IPS DF 4.7 (cell line): ENCODE measurements at regions not wholly inside any gene's neighbourhood (a gene's known extent, or its start where the extent isn't known, plus 50 kb on each side); places are given as distances from the start of the nearest gene placed in this dataset.
"Not testable (repeated sequence)": the region's sequence is repeated elsewhere in the genome, so short reads cannot be mapped to it uniquely, and the experiment has no call there.

Source experiments
- DNase-seq: peaks from one replicate; pipeline ENCODE4 v3.0.0-alpha.2; 2013; ENCODE audit warnings: low spot score; ENCODE audit errors: extremely low read depth

- DNase-seq, result no peak
Observed at GRCh38 chr7:85895835-85896234, 709.0 kb upstream of the SEMA3D start.

- not testable (repeated sequence) for DNase-seq
Observed at GRCh38 chr7:85891900-85892299, 705.0 kb upstream of the SEMA3D start.

GRCh38 chr7:85890244-85890811, 703.5 kb upstream of the SEMA3D start:
- peak; percentile 7 for DNase-seq

- no peak for DNase-seq
Observed at GRCh38 chr7:85887133-85887532, 700.3 kb upstream of the SEMA3D start.

GRCh38 chr7:85882335-85882734, 695.5 kb upstream of the SEMA3D start:
- DNase-seq, result no peak

- DNase-seq, result no peak
Observed at GRCh38 chr7:85875398-85875797, 688.5 kb upstream of the SEMA3D start.

- no peak for DNase-seq
Observed at GRCh38 chr7:85866540-85866939, 679.7 kb upstream of the SEMA3D start.

GRCh38 chr7:85851571-85852193, 664.8 kb upstream of the SEMA3D start:
- no peak for DNase-seq

GRCh38 chr7:85850381-85850780, 663.5 kb upstream of the SEMA3D start:
- no peak for DNase-seq

- no peak for DNase-seq
Observed at GRCh38 chr7:85840554-85840953, 653.7 kb upstream of the SEMA3D start.

GRCh38 chr7:85833066-85833465, 646.2 kb upstream of the SEMA3D start:
- no peak for DNase-seq

- DNase-seq, result no peak
Observed at GRCh38 chr7:85830982-85831381, 644.1 kb upstream of the SEMA3D start.

GRCh38 chr7:85829817-85830432, 643.1 kb upstream of the SEMA3D start:
- DNase-seq, result no peak

- no peak for DNase-seq
Observed at GRCh38 chr7:85829176-85829575, 642.3 kb upstream of the SEMA3D start.

GRCh38 chr7:85828614-85829013, 641.8 kb upstream of the SEMA3D start:
- no peak for DNase-seq

GRCh38 chr7:85823396-85824080, 636.7 kb upstream of the SEMA3D start:
- no peak for DNase-seq

- no peak for DNase-seq
Observed at GRCh38 chr7:85821926-85822325, 635.1 kb upstream of the SEMA3D start.

- no peak for DNase-seq
Observed at GRCh38 chr7:85820702-85821443, 634.0 kb upstream of the SEMA3D start.

- DNase-seq, result no peak
Observed at GRCh38 chr7:85815526-85815925, 628.7 kb upstream of the SEMA3D start.

- DNase-seq, result peak; percentile 28
Observed at GRCh38 chr7:85806321-85806720, 619.5 kb upstream of the SEMA3D start.

- no peak for DNase-seq
Observed at GRCh38 chr7:85805656-85806055, 618.8 kb upstream of the SEMA3D start.

GRCh38 chr7:85805249-85805648, 618.4 kb upstream of the SEMA3D start:
- no peak for DNase-seq
